MV-4-11 (cell line): ENCODE measurements at regions not wholly inside any gene's neighbourhood (a gene's known extent, or its start where the extent isn't known, plus 50 kb on each side); places are given as distances from the start of the nearest gene placed in this dataset.

Source experiments
- DNase-seq: peaks from one replicate; lab custom pipeline; 2025; lab: John Stamatoyannopoulos, UW

DNA sequence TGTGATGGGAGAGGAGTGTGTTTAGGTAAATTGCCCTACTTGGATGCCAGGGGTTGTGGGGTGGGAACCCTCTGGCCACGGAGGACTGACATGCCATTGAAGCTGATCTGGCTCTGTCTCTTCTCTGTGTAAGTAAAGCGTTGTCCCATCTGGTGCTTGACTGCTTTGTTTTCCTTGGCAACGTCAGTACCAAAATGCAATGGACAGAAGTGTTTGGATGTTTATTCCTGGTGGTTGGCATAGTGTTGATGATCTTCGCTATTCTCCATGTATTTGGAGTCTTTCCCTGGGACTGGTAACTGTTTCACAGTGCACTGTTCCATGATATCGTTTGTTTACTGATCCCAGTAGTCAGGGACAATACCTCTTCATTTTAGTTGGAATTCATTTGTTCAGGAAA is 130.5 kb upstream of the MCTP2 start:
- DNase-seq: no peak

- DNase-seq: no peak
Observed at GRCh38 chr15:94099574-94099960, 131.8 kb upstream of the MCTP2 start.

DNA sequence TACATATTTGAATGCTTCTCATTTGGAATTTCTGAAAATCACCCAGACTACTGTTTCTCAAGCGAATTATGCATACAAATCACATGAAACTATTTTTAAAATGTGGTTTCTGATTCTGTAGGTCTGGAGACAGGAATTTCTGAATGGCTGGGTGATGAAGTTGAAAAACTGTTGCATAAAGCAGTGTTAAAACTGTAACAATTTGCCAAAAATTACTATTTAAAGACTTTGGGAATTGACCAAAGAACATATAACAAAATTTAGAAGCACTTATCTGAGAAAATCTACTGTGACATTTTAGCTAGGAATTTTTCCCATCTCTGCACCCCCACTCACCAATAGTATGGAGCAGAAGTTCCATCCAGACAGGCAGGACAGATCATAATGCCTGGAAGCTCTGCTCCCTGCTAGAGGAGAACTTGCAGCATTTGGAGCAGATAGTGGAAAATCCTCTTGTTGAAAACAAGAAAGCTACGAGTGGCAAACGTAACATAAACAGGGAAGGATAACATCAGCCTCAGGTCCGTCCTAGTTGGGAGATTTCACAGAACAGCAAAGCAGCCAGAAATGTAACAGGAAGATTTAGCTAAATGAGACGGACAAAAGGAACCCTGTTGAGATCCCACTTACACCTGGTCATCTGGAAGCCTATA is 132.3 kb upstream of the MCTP2 start:
- no peak for DNase-seq

GRCh38 chr15:94097552-94097951 is 133.8 kb upstream of the MCTP2 start:
- DNase-seq: no peak

DNA sequence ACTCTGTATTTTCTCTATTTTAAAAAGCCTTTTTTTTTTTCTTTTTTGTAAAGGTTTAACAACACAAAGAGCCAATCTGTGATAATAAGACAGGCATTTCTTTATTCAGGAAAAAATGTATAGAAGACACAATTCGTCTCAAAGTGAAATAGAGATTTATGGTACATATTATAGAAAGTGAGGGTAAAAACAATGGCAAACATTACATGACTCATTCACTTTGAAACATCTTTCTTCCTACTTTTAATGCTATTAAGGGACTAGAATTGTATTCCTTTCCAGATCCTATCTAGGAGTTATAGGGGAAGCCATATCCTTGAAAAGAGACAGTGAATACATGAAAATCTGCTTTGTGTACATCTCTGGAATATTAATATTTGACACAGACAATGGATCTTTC is 137.1 kb upstream of the MCTP2 start:
- DNase-seq: no peak

DNA sequence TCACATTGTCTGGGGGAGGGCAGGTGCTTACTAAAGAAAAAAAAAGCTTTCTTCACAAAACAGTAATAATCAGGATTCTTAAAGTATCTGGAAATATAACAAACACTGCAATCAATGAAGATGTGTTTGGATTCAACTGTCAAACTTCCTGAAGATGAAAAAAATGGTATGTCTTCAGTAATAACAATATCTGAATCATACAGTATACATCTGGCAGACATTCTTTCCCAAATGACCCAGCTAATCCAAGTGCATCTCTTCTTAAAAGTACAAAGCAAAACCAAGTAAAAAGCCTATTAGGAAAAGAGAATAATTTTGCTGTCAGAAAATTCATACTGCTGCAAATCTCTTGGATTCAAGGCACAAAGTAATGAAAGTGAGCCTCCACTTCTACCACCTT is 145.0 kb upstream of the MCTP2 start:
- DNase-seq: no peak

GRCh38 chr15:94083467-94084052 is 147.8 kb upstream of the MCTP2 start:
- peak; percentile 22 for DNase-seq

- no peak for DNase-seq
Observed at GRCh38 chr15:94081829-94082228, 149.5 kb upstream of the MCTP2 start.

DNA sequence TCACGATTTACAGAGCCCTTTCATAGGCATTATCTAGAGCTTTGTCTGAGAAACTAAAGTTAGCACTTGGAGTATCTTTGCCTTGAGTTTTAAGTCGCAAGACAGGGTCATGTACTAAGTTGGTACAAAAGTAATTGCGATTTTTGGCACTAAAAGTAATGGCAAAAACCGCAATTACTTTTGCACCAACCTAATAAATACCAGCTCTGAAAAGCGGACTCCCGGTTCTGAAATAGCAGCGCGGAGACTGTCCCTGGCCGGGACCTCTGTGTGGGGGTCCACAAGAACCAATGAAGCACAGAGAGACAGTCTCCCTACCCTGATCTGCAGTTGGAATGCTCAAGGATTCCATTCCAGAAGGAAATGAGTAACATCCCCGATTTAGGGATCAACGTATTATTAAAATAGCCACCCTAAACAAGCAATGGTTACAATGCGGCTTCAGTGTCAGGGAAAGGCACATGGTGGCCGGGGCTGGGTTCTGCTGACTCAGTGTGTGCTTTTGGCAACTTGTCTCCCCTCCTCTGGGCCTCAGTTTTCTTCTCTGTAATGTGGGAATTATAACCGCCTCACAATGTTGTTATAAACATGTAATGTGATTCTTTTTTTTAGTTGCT is 150.3 kb upstream of the MCTP2 start:
- DNase-seq: no peak

DNA sequence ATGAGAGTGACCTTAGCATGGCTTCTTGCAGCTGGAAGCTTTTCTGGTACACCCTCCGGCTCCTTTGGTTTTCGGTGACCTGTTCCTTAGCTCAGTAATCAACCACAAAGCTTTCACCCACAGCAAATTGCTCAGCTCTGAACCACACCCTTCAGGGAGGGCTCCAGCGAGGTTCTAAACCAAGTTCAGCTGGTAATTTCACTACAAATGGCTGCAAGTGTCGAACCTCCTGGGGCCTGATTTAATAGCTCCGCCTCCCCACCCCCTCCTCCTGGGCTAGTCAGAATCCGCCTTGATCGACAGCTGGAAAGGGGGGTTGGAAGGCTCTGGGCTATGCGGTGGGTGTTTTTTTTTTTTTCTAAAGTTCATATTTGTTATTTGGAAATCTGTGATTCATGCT is 150.9 kb upstream of the MCTP2 start:
- peak; percentile 32 for DNase-seq

GRCh38 chr15:94079968-94080367 is 151.4 kb upstream of the MCTP2 start:
- DNase-seq: no peak

DNA sequence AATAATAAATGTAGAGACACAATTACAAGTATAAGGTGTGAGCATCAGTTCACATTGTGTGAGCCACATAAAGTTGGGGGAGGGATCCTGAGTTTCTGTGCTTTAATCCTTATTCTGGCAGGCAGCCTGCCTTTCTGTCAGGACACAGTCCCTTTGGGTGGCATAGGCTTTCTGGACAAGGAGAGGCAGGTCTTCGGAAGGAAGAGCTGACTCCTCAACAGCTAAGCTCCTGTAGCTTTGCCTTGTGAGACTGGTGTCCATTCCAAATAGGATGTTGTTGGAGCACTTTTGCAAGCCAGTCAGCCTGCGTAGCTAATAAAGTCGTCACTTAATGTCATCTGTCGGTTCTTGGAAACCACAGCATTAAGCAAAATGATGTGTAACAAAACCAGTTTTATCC is 151.9 kb upstream of the MCTP2 start:
- no peak for DNase-seq

DNA sequence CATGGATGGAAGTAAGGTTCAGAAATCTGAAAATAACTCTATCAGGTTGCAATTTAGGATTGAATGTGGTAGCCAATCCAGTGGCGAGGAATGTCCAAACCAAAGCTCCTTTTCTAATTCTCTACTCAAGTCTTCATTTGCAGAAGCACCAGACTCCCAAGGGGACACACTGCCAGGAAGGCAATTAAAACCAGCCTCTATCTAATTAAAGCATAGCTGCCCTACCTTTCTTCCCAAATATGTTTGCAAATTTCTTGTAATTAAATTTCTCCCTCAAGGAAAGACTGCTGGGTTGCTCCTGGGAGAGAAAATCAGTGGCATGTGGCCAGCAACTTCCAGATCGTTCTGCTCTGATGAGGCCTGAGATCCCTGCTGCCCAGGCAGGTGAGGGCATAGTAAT is 153.4 kb upstream of the MCTP2 start:
- DNase-seq: no peak

DNA sequence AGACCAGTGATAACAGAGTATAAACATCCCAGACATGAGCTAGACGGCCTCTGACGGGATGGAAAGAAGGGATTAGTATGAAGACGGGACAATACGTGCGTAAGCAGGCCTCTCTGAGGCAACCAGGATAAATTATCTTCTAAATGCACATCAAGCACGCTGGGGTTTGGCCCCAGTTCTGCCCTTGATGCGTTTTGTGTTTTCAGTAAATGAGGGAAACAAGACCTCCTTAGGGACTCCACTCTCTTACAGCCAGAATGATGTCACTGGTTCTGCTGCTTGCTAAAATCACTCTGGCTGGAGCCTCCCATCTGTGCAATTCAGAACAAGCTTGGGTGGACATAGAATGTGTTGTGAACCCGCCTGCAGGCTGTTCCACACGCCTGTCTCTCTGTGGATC is 156.0 kb upstream of the MCTP2 start:
- DNase-seq: no peak

DNA sequence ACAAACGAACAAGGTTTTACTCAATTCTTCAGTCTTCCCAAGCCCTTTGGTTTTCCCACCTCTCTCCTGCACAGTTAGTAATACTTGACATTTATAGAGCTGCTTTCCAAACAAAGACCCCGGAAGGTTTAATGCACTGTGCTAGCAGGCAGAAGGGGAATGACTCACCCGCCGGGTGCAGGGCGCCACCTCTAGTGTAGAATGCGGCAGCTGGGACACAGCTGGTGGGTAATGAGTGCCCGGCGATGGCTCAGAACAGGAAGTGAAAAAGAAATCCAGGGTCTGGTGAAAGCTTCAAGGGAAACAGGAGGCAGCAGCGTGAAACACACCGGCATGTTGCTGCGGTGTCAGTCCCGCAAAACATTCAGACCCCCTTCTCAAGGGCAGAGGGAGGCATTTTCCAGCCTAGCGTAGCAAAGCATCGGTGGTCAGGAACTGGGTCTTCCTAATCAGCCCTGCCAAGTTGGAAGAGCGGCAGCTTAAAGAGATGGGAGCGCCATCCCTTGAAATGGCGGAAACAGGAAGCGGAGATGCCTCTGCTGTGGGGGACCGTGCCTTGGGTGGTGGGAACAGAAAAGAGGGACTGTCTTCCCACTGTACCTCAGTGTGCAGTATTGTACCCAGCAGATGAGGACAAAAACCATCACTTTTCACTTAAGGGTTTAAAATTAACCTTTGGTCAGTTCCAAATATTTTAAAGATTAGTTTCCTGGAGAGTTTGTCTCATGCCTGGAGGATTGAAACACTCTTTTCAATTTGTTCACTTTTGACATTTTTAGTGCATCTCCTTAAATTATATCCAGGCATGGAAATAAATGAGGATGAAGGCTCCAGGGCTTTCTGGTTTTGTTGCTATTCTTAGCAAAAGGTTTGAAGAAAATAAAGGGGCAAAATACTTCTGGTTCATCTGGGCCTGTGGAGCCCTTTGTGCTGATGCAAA is 160.7 kb upstream of the MCTP2 start:
- DNase-seq: peak; percentile 90

- DNase-seq: no peak
Observed at GRCh38 chr15:94069844-94070243, 161.5 kb upstream of the MCTP2 start.

DNA sequence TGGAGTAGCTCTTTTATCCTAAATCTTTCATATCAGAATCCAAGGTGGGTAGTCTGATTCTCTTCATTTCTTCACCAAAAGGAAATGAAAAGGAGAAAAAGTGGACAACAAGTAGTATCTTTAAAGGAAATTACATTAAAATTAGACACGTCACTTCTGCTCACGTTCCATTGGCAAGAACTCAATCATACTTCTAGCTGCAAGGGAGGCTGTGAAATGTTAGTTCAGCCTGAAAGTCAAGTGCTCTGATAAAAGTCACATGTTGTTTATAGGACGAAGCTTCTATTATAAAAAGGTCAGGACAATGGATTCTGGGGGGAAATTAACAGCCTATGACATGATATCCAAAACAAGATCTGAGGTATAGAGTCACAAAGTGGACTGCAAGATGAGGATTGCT is 164.6 kb upstream of the MCTP2 start:
- DNase-seq: no peak

DNA sequence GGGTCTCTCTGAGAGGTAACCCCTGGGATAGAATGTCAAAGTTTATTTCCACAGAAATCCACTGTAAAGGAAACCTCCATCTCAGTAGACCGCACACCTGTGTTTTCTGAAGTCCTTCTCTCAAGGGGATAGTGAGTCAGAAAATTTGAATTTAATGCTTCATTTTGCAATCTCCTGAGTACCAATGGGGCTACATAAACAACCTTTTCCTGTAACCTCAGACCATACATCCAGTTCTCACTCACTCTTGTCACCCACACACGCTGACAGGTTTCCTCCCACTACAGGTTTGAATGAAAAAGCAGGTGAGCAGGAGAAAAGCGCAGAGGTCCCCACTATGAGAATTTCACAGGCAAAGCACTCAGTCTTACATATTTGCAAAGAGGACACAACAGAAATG is 165.3 kb upstream of the MCTP2 start:
- no peak for DNase-seq

DNA sequence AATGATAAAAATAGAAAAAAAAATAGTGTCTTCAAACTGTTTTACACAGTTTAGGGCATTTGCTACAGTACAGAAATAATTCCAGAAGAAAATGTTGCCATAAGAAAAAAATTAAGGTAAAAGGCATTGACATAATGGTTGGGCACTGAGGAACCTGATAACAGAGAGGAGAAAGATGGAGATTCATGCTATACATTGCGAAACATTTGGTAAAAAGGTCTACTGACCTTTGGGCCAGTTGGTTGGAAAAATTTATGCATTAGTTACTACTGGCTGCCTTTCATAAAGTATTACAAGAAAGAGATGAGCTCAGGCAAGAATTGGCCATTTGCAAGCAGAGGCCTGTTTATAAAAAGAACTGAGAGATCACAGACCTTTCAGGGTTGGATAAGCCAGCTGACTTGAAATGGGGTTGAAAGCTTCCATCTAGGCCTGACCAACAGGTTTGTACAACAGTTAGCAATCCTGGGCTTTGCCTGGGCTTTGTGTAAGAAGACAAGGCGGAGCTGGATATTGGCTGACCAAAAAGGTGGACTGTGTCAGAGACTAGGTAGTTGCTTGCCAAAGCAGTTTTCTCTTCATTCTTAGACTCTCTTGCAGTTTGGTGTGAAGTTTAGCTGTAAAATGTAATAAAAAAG is 166.6 kb upstream of the MCTP2 start:
- no peak for DNase-seq

GRCh38 chr15:94061041-94061440 is 170.3 kb upstream of the MCTP2 start:
- no peak for DNase-seq

GRCh38 chr15:94059013-94059587 is 172.3 kb upstream of the MCTP2 start:
- peak; percentile 1 for DNase-seq

- no peak for DNase-seq
Observed at GRCh38 chr15:94057305-94057704, 174.1 kb upstream of the MCTP2 start.
